ENCODE measurements at regions not wholly inside any gene's neighbourhood (a gene's known extent, or its start where the extent isn't known, plus 50 kb on each side); places are given as distances from the start of the nearest gene placed in this dataset.

GRCh38 chr3:150035910-150036612, 65.4 kb upstream of the PFN2 start:
- Mint-ChIP-seq H3K4me1 (no peaks in the 10 kb centered on the region), H3K27ac (no peak overlapping the region), H3K4me3 (no peak overlapping the region), H3K9me3 (ENCODE audit: insufficient read depth) (no peaks in the 10 kb centered on the region), H3K27me3 (peaks cover 14% of the 10 kb centered on the region)
- H3K4me2 ChIP-seq (replicated peaks; ENCODE audit: low read depth, low read length, poor library complexity, severe bottlenecking), result no peak overlapping the region
- H3K27me3 ChIP-seq (replicated peaks in 1 of 4; ENCODE audit: control extremely low read depth in 1 of 4, control insufficient read depth in 3 of 4, insufficient read depth in 4 of 4, low read length in 3 of 4), result no peaks in the 10 kb centered on the region
- DNase-seq (no peak), ATAC-seq (ENCODE audit: low read depth) (no peak)
- no peak overlapping the region for H2AFZ ChIP-seq (ENCODE audit: insufficient read depth, low read depth, low read length, poor library complexity, severe bottlenecking)
- ChIA-PET POLR2A (no interaction called here), CTCF (no interaction called here)
- no peaks in the 10 kb centered on the region for H3K36me3 ChIP-seq (replicated peaks in 1 of 2; ENCODE audit: control extremely low read depth in 1 of 2, control insufficient read depth in 1 of 2, extremely low read depth in 1 of 2, insufficient read depth in 2 of 2, low read length in 1 of 2)
- WGBS (ENCODE audit: insufficient coverage), result 90% methylated on average over 7 of the region's 7 CpGs
- no peak overlapping the region for H3K27ac ChIP-seq (ENCODE audit: low read length in 2 of 2)
- no peaks in the 10 kb centered on the region for H3K4me1 ChIP-seq (ENCODE audit: control insufficient read depth in 2 of 2, insufficient read depth in 2 of 2, low read length in 2 of 2)
- no peaks in the 10 kb centered on the region for H4K20me1 ChIP-seq (ENCODE audit: control insufficient read depth, insufficient read depth, low read length, poor library complexity, severe bottlenecking)
- no peak overlapping the region for H3K4me3 ChIP-seq (ENCODE audit: control extremely low read depth in 1 of 5, extremely low read depth in 1 of 5, insufficient read depth in 1 of 5, low read depth in 2 of 5, low read length in 4 of 5)
- H3K9ac ChIP-seq (ENCODE audit: low read length), result no peak overlapping the region
- TF ChIP-seq EZH2 (IDR thresholded peaks at IDR 0.05; ENCODE audit: borderline replicate concordance, insufficient read depth, low read depth, low read length, poor library complexity, severe bottlenecking) (no peak), CTCF (IDR thresholded peaks at IDR 0.05) (no peak)
- intact Hi-C loops (cut with micrococcal nuclease), result no loop called here
- H3K79me2 ChIP-seq (ENCODE audit: control insufficient read depth, insufficient read depth, low read length), result no peaks in the 10 kb centered on the region
- H3K9me3 ChIP-seq (ENCODE audit: control extremely low read depth in 1 of 3, control insufficient read depth in 2 of 3, insufficient read depth in 1 of 3, low read length in 2 of 3), result peaks cover 0 to 1% (median 0%) of the 10 kb centered on the region in 3 donors

DNA sequence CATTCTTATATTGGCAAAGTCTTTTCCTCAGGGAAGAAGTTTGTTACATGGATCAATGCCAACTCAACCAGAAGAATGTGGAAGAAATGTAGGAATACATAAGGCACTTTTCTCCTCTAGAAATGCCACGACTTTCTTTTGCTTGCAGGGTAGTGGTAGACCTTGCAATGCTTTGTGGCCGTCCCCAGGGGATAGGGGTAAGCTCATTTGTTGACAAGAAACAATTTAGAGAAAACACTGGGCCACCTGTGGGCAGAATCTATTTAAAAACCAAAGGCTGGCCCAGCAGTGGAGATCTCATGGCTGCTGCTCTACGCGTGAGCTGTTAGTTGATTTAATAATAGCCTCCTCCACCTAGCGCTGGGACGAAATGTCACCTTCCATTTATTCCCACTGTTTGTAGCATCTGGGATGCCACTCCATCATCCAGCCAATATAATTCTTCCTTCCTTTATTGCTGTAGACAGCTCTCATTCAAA, 64.6 kb upstream of the PFN2 start:
- no peak overlapping the region for H3K4me3 Mint-ChIP-seq
- TF ChIP-seq CTCF (IDR thresholded peaks at IDR 0.05) (no peak), EZH2 (IDR thresholded peaks at IDR 0.05; ENCODE audit: borderline replicate concordance, insufficient read depth, low read depth, low read length, poor library complexity, severe bottlenecking) (no peak)
- H3K4me3 ChIP-seq (ENCODE audit: control extremely low read depth in 1 of 5, extremely low read depth in 1 of 5, insufficient read depth in 1 of 5, low read depth in 2 of 5, low read length in 4 of 5), result no peak overlapping the region
- no peak for DNase-seq
- H3K36me3 ChIP-seq (replicated peaks in 1 of 2; ENCODE audit: control extremely low read depth in 1 of 2, control insufficient read depth in 1 of 2, extremely low read depth in 1 of 2, insufficient read depth in 2 of 2, low read length in 1 of 2), result no peaks in the 10 kb centered on the region
- H3K9me3 Mint-ChIP-seq (ENCODE audit: insufficient read depth), result no peaks in the 10 kb centered on the region
- no peaks in the 10 kb centered on the region for H3K9me3 ChIP-seq (ENCODE audit: control extremely low read depth in 1 of 3, control insufficient read depth in 2 of 3, insufficient read depth in 1 of 3, low read length in 2 of 3)
- no peak overlapping the region for H3K27ac ChIP-seq (ENCODE audit: low read length in 2 of 2)
- no peak overlapping the region for H3K4me2 ChIP-seq (replicated peaks; ENCODE audit: low read depth, low read length, poor library complexity, severe bottlenecking)
- no peak overlapping the region for H3K9ac ChIP-seq (ENCODE audit: low read length)
- H3K4me1 ChIP-seq (ENCODE audit: control insufficient read depth in 2 of 2, insufficient read depth in 2 of 2, low read length in 2 of 2), result no peaks in the 10 kb centered on the region
- no peak overlapping the region for H2AFZ ChIP-seq (ENCODE audit: insufficient read depth, low read depth, low read length, poor library complexity, severe bottlenecking)
- no peaks in the 10 kb centered on the region for H3K27me3 ChIP-seq (replicated peaks in 1 of 4; ENCODE audit: control extremely low read depth in 1 of 4, control insufficient read depth in 3 of 4, insufficient read depth in 4 of 4, low read length in 3 of 4)
- H3K27me3 Mint-ChIP-seq, result peaks cover 17% of the 10 kb centered on the region
- intact Hi-C loops (cut with micrococcal nuclease), result no loop called here
- no peaks in the 10 kb centered on the region for H4K20me1 ChIP-seq (ENCODE audit: control insufficient read depth, insufficient read depth, low read length, poor library complexity, severe bottlenecking)
- ATAC-seq (ENCODE audit: low read depth), result no peak
- no peaks in the 10 kb centered on the region for H3K4me1 Mint-ChIP-seq
- H3K79me2 ChIP-seq (ENCODE audit: control insufficient read depth, insufficient read depth, low read length), result no peaks in the 10 kb centered on the region
- ChIA-PET POLR2A (no interaction called here), CTCF (no interaction called here)
- H3K27ac Mint-ChIP-seq, result no peak overlapping the region
- 87% methylated on average over 3 of the region's 6 CpGs for WGBS (ENCODE audit: insufficient coverage)
